ENCODE measurements at regions not wholly inside any gene's neighbourhood (a gene's known extent, or its start where the extent isn't known, plus 50 kb on each side); places are given as distances from the start of the nearest gene placed in this dataset.

DNA sequence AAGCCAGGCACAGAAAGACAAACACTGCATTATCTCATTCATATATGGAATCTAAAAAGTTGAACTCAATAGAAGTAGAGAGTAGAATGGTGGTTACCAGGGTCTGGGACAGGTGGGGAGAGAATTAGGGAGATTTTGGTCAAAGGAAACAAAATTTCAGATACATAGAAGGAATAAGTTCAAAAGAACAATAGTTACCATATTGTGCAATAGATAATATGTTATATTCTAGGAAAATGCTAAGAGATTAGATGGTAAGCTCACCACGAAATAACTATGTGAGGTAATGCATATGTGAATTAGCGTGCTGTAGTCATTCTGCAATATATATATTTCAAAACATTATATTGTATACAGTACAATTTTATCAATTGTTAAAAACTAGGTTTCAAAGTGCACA, 442.5 kb downstream of the KCNH5 start:
- no peak overlapping the region for H2BK120ac ChIP-seq (ENCODE audit: low read depth, low read length)
- no peak overlapping the region for H3K23ac ChIP-seq (ENCODE audit: low read depth, low read length)
- H3K4me3 ChIP-seq (ENCODE audit: insufficient read depth, low read depth, low read length), result no peak overlapping the region
- no peaks in the 10 kb centered on the region for H3K4me1 ChIP-seq (ENCODE audit: control insufficient read depth, insufficient read depth, low read length)
- no peaks in the 10 kb centered on the region for H3K36me3 ChIP-seq (ENCODE audit: control insufficient read depth, insufficient read depth, low read length)
- no peak for ATAC-seq (ENCODE audit: low read depth)
- TF ChIP-seq POLR2A (IDR thresholded peaks at IDR 0.05; ENCODE audit: low read depth, low read length) (no peak), CEBPB (IDR thresholded peaks at IDR 0.05; ENCODE audit: low read depth, low read length) (peak; percentile 65), CHD1 (IDR thresholded peaks at IDR 0.05; ENCODE audit: low read depth, low read length) (no peak)
- TF ChIP-seq, protein P1, sequence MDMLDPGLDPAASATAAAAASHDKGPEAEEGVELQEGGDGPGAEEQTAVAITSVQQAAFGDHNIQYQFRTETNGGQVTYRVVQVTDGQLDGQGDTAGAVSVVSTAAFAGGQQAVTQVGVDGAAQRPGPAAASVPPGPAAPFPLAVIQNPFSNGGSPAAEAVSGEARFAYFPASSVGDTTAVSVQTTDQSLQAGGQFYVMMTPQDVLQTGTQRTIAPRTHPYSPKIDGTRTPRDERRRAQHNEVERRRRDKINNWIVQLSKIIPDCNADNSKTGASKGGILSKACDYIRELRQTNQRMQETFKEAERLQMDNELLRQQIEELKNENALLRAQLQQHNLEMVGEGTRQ (IDR thresholded peaks at IDR 0.05; ENCODE audit: low read depth, low read length), result no peak
- no peak overlapping the region for H2AK5ac ChIP-seq (ENCODE audit: low read depth, low read length)
- no peak overlapping the region for H2AK9ac ChIP-seq (replicated peaks; ENCODE audit: low read depth, low read length, poor library complexity)
- no peak overlapping the region for H3K56ac ChIP-seq (ENCODE audit: extremely low read depth, insufficient read depth, low read length)
- BruUV-seq (replicated peaks), result no TSS peak
- no peak overlapping the region for H3K27ac ChIP-seq (ENCODE audit: insufficient read depth, low read length)
- ChIA-PET CTCF (interaction anchor here (0.6 kb wide), 1 partner anchor 1190 kb away, joined by 3 read pairs; no protein-coding TSS in a partner anchor), POLR2A (ENCODE audit: unreplicated experiment) (no interaction called here)
- intact Hi-C loops (cut with micrococcal nuclease), result no loop called here
- H2BK20ac ChIP-seq (ENCODE audit: low read depth, low read length), result no peak overlapping the region
- no peaks in the 10 kb centered on the region for H3K9me3 ChIP-seq (ENCODE audit: control insufficient read depth, insufficient read depth, low read length)
- H3K4me2 ChIP-seq (ENCODE audit: low read depth, low read length), result no peak overlapping the region
- H2BK15ac ChIP-seq (ENCODE audit: low read depth, low read length), result no peak overlapping the region
- no peak overlapping the region for H2BK5ac ChIP-seq (ENCODE audit: low read depth, low read length, poor library complexity, severe bottlenecking)
- H3K9ac ChIP-seq (ENCODE audit: low read depth, low read length), result no peak overlapping the region
- no peak overlapping the region for H4K91ac ChIP-seq (ENCODE audit: insufficient read depth, low read depth, low read length)
- no peak overlapping the region for H4K8ac ChIP-seq (ENCODE audit: low read depth in 2 of 2, low read length in 2 of 2)
- no peaks in the 10 kb centered on the region for H3K27me3 ChIP-seq (ENCODE audit: control insufficient read depth, insufficient read depth, low read length)
- in situ Hi-C loops (cut with MboI; ENCODE audit: low sequenced_read_pairs), result no loop called here
- H2AFZ ChIP-seq (replicated peaks; ENCODE audit: low read length, poor library complexity), result no peak overlapping the region
- H3K9me1 ChIP-seq (ENCODE audit: insufficient read depth, low read length), result no peaks in the 10 kb centered on the region
- no peak overlapping the region for H3K4ac ChIP-seq (ENCODE audit: low read depth, low read length)
- H3K18ac ChIP-seq (ENCODE audit: low read depth, low read length), result no peak overlapping the region
- dilution Hi-C loops (cut with HindIII; ENCODE audit: low sequenced_read_pairs, unreplicated experiment), result no loop called here
- no peaks in the 10 kb centered on the region for H3K79me1 ChIP-seq (ENCODE audit: low read depth in 1 of 2, low read length in 2 of 2)
- DNase-seq, result no peak
- no CpG with 5 or more reads among the region's 2 CpGs for WGBS, 2 experiments (ENCODE audit: extremely low coverage in 2 of 2, insufficient read length in 1 of 2)
- no peak overlapping the region for H4K5ac ChIP-seq (ENCODE audit: low read depth, low read length)
- no peak overlapping the region for H3K14ac ChIP-seq (replicated peaks; ENCODE audit: low read depth, low read length)
- H4K20me1 ChIP-seq (ENCODE audit: insufficient read depth, low read length), result no peaks in the 10 kb centered on the region

Measured in IMR-90 (cell line).